Left cardiac atrium (tissue), 4 donors: ENCODE measurements at regions not wholly inside any gene's neighbourhood (a gene's known extent, or its start where the extent isn't known, plus 50 kb on each side); places are given as distances from the start of the nearest gene placed in this dataset.

Experiments
- ATAC-seq, 2 donors: fragments of 200-7000 bp; cut with Tn5 transposase; one replicate each; pipeline ENCODE4 v1.9.1; 2020; ENCODE audit warnings: mild to moderate bottlenecking in 2 of 2, moderate library complexity in 2 of 2
- DNase-seq: peaks from one replicate; pipeline ENCODE4 v3.0.0-alpha.2; 2020
- intact Hi-C, 2 donors: fragments of 100-400 bp; cut with DNase I; formaldehyde crosslinking; loops; one replicate each; pipeline versions ENCODE4 v1.14.1 to v1.15.1; 2022 to 2023
- donor health status: DM: no; HTN: yes; CAD: no.
- donor health status: DM: no; HTN: yes; CAD: no; lungs with severe emphysema.
- donor health status: DM: yes; HTN: yes; CAD: no.
- donor health status: Dilated cardiomyopathy.

- ATAC-seq (no peak), DNase-seq (no peak)
- intact Hi-C loops = no loop called here
These were observed 126.9 kb downstream of the ID4 start for GRCh38 chr6:19964115-19964514.

- DNase-seq = no peak
- intact Hi-C loops = no loop called here
- ATAC-seq = no peak
These were observed 131.0 kb downstream of the ID4 start for GRCh38 chr6:19968201-19968600.

- intact Hi-C loops = no loop called here
- DNase-seq (no peak), ATAC-seq (no peak)
These were observed 135.1 kb downstream of the ID4 start for GRCh38 chr6:19972221-19972620.

DNA sequence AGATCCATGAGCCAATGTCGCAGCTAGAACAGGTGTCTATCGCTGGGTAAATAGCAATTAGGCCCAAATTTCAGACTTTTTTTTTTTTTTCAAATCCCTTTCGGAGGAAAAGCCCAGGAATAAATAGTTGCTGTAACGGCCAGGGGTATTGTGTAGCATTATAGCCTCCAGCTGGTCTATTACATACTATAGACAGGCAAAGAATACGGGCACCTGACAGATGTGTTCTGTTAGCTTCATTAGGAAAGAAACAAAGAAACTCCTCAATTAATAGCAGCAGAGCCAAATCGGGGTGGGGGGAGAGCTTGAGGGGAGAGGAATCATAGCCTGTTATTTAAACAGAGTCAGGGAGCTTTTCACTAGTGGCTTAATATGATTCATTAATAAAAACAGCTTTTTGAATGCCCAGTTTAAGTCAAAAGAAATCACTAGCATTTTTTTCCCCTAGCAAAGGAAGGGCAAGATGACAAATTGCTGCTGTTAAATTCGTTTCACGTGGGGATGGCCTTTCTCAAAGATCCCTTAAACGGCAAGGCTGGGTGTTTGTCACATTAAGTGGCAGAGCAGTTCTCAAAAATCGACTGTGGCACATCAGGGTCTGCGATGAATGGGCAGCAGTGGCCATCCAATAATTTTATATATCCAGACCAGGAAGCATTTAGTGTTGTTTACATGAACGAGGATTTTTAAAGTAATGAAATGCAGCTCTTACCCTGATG, 139.4 kb downstream of the ID4 start:
- DNase-seq = no peak
- ATAC-seq = no peak
- intact Hi-C loops = no loop called here

DNA sequence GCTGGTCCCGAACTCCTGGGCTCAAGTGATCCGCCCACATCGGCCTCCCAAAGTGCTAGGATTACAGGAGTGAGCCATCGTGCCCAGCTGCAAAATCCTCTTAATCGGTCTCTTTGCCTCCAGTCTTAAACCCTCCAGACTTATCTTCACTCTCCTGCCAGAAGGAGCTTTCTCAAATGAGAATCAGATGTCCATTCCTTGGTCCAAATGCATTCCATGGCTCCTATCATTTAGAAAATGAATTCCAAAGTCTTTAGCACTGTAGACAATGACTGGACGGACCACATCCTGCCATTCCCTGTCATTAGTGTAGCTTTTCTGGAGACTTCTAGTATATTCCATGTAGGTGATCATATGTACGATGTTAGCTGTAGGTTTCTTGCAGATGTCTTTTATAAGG, 141.9 kb downstream of the ID4 start:
- no peak for ATAC-seq
- intact Hi-C loops = no loop called here

GRCh38 chr6:19979986-19980385, 142.8 kb downstream of the ID4 start:
- intact Hi-C loops = no loop called here
- ATAC-seq (no peak), DNase-seq (no peak)

More for the DNA sequence above, 141.9 kb downstream of the ID4 start:
- DNase-seq = no peak

DNA sequence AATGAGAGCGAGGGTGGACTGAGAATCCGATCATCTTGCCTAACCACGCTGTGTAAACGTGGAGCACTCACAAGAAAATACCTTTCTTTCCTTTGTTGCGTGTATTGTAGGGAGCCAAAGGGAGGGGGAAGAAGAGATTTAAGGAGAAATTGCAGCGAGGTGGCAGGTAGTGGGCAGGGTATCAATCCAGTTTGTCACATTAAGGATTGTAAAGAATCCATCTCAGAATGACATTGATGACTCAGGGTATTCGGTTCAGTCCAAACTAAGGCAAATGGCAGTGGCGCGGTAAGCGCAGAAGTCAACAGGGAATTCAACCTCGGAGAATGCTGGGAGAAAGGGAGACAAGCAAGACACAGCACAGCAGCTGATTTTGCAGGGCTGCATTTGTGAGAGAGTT, 146.2 kb downstream of the ID4 start:
- ATAC-seq (no peak), DNase-seq (no peak)
- intact Hi-C loops = no loop called here

GRCh38 chr6:19986691-19987438, 149.7 kb downstream of the ID4 start:
- intact Hi-C loops = no loop called here
- ATAC-seq (no peak), DNase-seq (no peak)

DNA sequence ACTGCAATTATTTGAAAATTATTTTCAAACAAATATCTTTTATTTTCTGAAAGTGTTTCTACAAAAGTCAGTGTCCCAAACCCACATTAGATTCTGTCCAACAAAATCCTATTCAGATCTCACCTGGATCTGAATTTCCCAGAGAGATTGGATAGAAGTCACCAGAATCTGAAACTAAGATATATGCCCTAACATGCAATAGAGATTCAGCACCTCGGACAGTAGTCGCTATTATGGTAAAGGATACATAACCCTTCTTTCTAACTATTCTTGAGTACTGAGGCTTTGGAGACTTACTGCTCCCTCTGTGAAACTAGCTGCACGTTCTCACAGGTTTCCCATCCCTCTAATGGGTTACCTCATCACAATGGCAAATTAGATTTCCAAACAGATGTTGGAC, 151.4 kb downstream of the ID4 start:
- DNase-seq (no peak), ATAC-seq (no peak)
- intact Hi-C loops = no loop called here

DNA sequence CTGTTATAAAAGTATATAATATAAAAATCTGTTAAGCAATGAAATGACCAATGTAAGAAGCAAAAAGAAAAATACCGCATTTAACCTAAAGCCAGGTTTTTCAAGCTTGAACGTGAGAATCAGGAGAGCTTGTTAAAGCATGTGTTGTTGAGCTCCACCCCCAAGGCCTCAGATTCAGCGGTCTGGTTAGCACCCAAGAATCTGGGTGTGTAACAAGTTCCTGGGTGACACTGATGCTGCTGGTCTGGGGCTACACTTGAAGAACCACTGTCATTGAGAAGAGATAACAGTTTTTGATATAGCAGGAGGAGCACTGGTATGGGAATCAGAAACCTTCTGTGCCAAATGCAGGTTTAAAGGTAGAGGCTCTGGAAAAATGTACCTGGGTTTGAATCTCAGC, 154.0 kb downstream of the ID4 start:
- no peak for DNase-seq
- intact Hi-C loops = no loop called here
- no peak for ATAC-seq

DNA sequence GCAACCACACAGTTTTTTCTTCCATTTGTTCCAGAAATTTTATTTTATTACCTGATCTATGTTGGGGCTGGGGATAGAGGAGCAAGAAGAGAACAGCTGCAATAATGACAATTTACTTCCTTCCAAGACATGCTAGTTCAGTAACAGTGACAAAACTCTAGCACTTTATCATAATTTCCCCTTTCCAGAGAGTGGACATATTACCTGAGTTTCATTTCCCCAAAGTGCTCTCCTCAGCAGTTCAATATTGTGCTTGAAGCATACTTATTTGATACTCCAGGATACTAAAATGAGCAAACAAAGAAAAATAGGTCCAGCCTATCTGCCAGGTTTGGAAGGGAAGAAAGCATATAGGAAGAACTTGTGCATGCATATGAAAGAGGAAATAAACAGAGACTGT, 157.7 kb downstream of the ID4 start:
- ATAC-seq = no peak
- no peak for DNase-seq
- intact Hi-C loops = no loop called here

- intact Hi-C loops = no loop called here
- DNase-seq (no peak), ATAC-seq (no peak)
These were observed 158.5 kb downstream of the ID4 start for GRCh38 chr6:19995575-19996257.

DNA sequence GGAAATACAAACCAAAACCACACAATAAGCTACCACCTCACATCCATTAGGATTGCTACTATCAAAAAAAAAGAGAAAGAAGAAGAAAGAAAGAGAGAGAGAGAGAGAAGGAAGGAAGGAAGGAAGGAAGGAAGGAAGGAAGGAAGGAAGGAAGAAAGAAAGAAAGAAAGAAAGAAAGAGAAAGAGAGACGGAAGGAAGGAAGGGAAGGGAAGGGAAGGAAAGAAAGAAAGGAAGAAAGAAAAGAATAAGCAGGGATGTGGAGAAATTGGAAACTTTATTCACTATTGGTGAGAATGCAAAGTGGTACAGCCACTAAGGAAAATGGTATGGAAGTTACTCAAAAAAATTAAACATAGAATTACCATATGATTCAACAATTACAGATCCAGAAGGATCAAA, 159.9 kb downstream of the ID4 start:
- DNase-seq (no peak), ATAC-seq (no peak)
- intact Hi-C loops = no loop called here

GRCh38 chr6:19998541-19998940, 161.4 kb downstream of the ID4 start:
- DNase-seq = no peak
- ATAC-seq = no peak
- intact Hi-C loops = no loop called here

- no peak for ATAC-seq
- DNase-seq = no peak
- intact Hi-C loops = no loop called here
These were observed 162.4 kb downstream of the ID4 start for GRCh38 chr6:19999319-20000191.

DNA sequence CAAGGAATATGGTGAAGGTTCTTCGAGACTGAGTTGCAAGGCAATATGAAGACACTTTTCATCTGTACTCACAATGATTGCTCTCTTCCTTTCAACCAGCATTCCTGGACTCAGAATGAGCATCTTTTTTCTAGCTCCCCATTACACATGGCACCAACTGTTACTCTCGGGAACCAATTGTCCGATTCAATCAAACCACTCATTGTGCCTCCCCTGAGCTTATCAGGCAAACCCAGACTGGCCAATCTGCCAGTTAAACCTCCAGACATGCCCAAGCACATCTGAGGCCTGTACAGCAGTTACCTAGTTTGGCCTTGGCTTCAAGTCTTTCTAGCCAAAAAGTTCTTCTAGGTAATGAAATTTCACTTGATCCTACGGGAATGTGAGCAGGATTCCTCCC, 164.1 kb downstream of the ID4 start:
- ATAC-seq (no peak), DNase-seq (no peak)
- intact Hi-C loops = no loop called here

- intact Hi-C loops = no loop called here
- DNase-seq = no peak
- ATAC-seq = no peak
These were observed 168.9 kb downstream of the ID4 start for GRCh38 chr6:20006037-20006436.

GRCh38 chr6:20008131-20008530, 171.0 kb downstream of the ID4 start:
- DNase-seq = no peak
- intact Hi-C loops = no loop called here
- ATAC-seq = peak in 1 of 2 donors; percentile 55

DNA sequence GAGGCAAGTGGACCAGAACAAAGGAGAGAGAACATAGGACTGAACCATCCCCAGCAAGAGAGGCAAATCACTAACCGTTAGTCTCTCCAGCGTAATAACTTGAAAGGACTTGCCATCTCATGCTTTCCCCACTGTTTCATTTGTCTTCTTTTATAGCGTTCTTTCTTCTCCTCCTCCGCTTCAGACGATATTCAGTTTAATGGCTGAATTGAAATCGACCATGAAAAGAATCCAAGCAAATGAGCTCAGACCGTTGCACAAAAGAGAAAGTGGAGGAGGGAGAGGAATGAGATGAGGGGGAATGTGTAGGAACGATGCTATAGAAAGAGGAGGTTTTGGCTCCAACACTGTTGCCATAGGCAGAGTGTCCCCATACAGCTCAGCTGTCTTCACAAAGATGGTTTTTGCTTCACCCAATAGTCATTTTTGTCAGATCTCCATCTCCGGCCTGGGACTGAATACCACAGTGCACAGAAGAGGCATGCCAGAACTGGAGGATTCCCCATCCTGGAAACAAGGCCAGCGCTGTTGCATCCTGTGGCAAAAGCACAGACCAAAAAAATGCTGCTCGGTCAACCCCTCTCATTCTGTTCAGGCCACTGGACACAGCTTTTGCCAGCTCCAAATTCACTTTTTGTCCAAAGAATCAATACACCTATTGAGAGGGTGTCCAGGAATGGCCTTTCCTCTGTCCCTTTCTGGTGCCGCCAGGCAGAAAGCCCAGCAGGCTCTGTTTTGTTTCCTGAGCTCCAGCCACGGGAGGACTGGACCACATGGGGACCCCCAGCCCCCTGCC, 176.1 kb downstream of the ID4 start:
- DNase-seq = no peak
- intact Hi-C loops = no loop called here
- no peak for ATAC-seq
